ENCODE measurements at regions not wholly inside any gene's neighbourhood (a gene's known extent, or its start where the extent isn't known, plus 50 kb on each side); places are given as distances from the start of the nearest gene placed in this dataset.

DNA sequence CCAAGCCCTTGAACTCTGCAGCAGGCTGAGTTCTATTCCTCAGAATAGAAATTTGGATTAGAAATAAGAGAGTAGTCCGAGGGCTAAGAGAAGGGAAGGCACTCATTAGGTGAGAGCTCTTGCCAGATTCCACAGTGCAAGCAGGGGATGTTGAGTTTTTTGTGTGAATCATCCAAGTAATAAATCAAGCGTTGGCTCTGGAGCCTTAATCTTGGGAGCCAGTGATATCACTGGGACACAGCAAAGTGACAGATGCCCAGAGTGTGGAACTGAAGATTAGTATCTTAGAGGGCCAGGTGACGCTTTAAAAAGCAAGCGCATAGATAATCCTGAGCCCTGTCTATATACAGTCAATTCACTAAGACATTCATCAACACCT, 60.3 kb downstream of the FOXD1 start:
- TF ChIP-seq, protein P1, sequence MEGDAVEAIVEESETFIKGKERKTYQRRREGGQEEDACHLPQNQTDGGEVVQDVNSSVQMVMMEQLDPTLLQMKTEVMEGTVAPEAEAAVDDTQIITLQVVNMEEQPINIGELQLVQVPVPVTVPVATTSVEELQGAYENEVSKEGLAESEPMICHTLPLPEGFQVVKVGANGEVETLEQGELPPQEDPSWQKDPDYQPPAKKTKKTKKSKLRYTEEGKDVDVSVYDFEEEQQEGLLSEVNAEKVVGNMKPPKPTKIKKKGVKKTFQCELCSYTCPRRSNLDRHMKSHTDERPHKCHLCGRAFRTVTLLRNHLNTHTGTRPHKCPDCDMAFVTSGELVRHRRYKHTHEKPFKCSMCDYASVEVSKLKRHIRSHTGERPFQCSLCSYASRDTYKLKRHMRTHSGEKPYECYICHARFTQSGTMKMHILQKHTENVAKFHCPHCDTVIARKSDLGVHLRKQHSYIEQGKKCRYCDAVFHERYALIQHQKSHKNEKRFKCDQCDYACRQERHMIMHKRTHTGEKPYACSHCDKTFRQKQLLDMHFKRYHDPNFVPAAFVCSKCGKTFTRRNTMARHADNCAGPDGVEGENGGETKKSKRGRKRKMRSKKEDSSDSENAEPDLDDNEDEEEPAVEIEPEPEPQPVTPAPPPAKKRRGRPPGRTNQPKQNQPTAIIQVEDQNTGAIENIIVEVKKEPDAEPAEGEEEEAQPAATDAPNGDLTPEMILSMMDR (conservative IDR thresholded peaks at IDR 0.05), result no peak
- TF ChIP-seq ZFX (IDR thresholded peaks at IDR 0.05), result no peak
- H3K27ac ChIP-seq, result no peak overlapping the region

DNA sequence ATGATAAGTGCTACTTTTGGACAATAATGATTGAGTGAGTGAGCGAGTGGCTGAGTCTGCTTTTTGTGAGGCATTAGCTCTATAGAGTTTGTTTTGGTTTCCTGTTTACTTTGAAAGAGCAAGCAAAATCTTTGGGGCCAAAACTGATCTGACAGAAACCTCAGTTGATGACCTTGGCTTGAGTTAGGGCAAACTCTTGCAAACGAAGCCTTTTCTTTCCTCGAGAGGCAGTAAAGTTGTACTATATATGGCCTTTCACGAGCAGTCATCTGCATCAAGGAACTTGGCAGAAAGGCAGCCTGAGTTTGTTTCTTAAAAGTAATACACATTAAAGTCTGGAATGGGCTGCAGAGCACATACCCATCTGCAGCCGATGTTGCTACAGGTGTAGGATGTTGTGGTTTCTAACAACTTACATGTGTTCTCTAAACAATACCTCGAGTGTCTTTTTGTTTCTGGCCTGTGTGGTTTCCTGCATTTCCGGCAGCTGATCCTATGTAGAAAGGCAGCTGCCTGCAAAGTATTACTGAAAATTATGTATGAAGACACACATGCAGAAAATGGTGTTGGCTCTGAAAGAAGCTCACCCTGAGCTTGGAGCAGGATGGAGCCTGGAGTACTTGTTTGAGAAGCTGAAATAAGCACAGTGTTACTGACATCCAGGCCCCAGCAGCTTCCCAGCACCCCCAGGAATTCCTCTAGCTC, 60.8 kb downstream of the FOXD1 start:
- H3K27ac ChIP-seq, result no peak overlapping the region
- TF ChIP-seq, protein P1 (conservative IDR thresholded peaks at IDR 0.05), result no peak
- TF ChIP-seq ZFX (IDR thresholded peaks at IDR 0.05), result no peak

DNA sequence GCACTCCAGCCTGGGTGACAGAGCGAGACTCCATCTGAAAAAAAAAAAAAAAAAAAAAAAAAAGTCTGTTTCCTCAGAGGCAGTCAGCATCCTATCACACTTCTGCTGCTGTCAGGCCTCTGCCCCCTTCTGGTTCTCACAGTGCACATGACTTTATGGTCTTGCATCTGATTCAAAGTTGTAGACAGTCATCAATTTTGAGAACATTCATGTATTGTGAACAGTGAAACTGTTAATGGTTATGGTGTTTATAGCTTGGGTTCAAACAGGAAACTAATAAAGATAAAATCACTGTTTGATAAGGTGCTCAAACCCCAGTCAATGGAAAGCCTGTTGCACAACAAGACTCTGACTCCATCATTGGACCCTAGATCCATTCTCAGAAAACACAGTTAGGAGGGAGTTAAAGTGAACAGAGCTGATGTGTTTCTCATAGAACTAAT, 61.4 kb downstream of the FOXD1 start:
- H3K27ac ChIP-seq, result no peak overlapping the region
- no peak for TF ChIP-seq ZFX (IDR thresholded peaks at IDR 0.05)
- TF ChIP-seq, protein P1 (conservative IDR thresholded peaks at IDR 0.05), result peak; percentile 17; the same call in 1 of the 2 replicates

DNA sequence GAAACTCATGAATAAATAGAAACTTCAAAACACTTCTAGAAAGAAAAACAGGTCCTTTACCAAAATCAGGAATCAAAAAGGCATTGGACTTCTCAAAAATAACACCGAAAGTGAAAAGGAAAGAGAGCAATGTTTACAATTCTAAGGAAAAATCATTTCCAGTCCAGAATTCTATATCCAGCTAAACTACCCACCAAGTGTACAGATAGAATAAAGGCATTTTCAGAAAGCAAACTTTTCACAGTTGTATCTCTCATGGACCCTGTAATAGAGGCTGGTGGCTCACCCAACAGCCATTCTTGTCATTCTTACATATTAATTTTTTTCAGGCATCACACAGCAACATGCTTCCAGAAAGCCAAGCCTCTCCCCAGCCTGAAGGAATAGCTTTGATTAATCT, 63.7 kb downstream of the FOXD1 start:
- H3K27ac ChIP-seq, result no peak overlapping the region
- no peak for TF ChIP-seq ZFX (IDR thresholded peaks at IDR 0.05)
- TF ChIP-seq, protein P1 (conservative IDR thresholded peaks at IDR 0.05), result no peak

DNA sequence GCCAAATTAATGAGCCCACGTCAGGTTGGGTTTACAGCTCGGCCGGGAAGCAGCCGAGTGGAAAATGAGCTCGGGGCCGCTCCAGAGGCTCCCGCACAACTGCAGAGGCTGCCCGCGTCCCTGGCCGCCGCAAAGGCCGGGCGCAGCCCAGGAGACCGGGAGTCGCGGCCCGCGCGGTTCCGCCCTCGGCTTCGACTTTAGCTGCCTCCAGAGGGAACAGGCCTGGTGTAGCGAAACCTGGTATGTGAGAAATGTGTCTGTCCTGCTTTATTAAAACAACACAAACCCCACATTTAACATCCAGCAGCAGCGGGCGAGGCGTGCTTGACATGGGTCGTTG, 66.2 kb downstream of the FOXD1 start:
- TF ChIP-seq, protein P1 (conservative IDR thresholded peaks at IDR 0.05), result no peak
- no peak for TF ChIP-seq ZFX (IDR thresholded peaks at IDR 0.05)
- no peak overlapping the region for H3K27ac ChIP-seq

DNA sequence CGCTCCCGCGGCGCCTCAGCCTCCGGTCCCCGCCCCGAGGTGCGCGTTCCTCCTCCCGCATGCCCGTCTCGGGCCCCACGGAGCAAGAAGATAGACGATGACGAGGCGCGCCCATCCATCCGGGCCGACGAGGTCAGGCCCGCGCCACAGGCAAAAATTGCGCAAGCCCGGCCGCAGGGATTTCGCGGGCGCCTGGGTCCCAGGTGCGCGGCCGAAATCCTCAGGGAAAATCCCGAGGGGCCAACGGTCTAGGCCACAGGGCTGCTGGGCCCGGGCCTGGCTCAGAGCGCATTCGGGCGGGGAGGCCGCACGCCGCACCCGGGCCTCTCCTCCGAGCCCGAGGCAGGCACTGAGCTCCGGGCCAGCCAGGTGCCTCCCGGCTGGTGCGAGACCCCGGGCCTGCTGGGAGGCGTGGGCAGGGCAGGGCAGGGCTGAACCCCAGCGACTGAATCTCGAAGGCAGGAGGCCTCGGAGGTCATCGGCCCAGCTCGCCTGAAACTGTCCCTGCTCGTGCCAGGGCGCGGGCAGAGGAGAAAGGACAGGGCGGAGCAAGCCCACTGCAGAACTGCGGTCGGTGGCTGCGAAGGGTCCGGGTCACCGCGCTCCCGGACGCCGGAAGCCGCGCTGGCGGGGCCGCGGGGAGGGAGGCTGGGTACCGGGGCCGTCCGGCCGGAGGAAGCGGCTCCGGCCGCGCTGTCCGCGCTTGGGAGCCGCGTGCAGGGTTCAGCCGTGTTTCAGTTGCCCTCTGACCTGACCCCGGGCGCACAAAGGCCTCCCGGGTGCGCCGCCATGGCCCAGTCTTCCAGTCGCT, 66.8 kb downstream of the FOXD1 start:
- no peak for TF ChIP-seq ZFX (IDR thresholded peaks at IDR 0.05)
- TF ChIP-seq, protein P1 (conservative IDR thresholded peaks at IDR 0.05), result no peak
- H3K27ac ChIP-seq, result no peak overlapping the region
